HuH-7 (cell line): ENCODE measurements at regions not wholly inside any gene's neighbourhood (a gene's known extent, or its start where the extent isn't known, plus 50 kb on each side); places are given as distances from the start of the nearest gene placed in this dataset.

Experiments used
- DNase-seq: peaks from one replicate; pipeline ENCODE4 v3.0.0; 2011; ENCODE audit warnings: low spot score

GRCh38 chr18:40882468-40882867 lies 1072.6 kb upstream of the PIK3C3 start:
- no peak for DNase-seq

GRCh38 chr18:40878371-40878770 lies 1076.7 kb upstream of the PIK3C3 start:
- DNase-seq: no peak

- no peak for DNase-seq
These were observed 1077.9 kb upstream of the PIK3C3 start for GRCh38 chr18:40877096-40877495.

GRCh38 chr18:40875101-40875615 lies 1079.9 kb upstream of the PIK3C3 start:
- DNase-seq: no peak

- DNase-seq: no peak
These were observed 1080.8 kb upstream of the PIK3C3 start for GRCh38 chr18:40874233-40874632.

- no peak for DNase-seq
These were observed 1086.8 kb upstream of the PIK3C3 start for GRCh38 chr18:40868110-40868858.

- DNase-seq: no peak
These were observed 1087.6 kb upstream of the PIK3C3 start for GRCh38 chr18:40867459-40867858.

- no peak for DNase-seq
These were observed 1088.1 kb upstream of the PIK3C3 start for GRCh38 chr18:40866968-40867367.

GRCh38 chr18:40866013-40866645 lies 1088.9 kb upstream of the PIK3C3 start:
- no peak for DNase-seq

GRCh38 chr18:40864846-40865245 lies 1090.2 kb upstream of the PIK3C3 start:
- no peak for DNase-seq

GRCh38 chr18:40863801-40864200 lies 1091.2 kb upstream of the PIK3C3 start:
- DNase-seq: no peak

GRCh38 chr18:40860189-40860588 lies 1094.8 kb upstream of the PIK3C3 start:
- DNase-seq: no peak

- DNase-seq: no peak
These were observed 1099.4 kb upstream of the PIK3C3 start for GRCh38 chr18:40855661-40856060.

GRCh38 chr18:40852406-40852805 lies 1102.6 kb upstream of the PIK3C3 start:
- DNase-seq: no peak

- DNase-seq: no peak
These were observed 1104.0 kb upstream of the PIK3C3 start for GRCh38 chr18:40851014-40851429.

- no peak for DNase-seq
These were observed 1105.1 kb upstream of the PIK3C3 start for GRCh38 chr18:40849886-40850285.

GRCh38 chr18:40841467-40841866 lies 1113.6 kb upstream of the PIK3C3 start:
- no peak for DNase-seq

GRCh38 chr18:40841063-40841462 lies 1114.0 kb upstream of the PIK3C3 start:
- no peak for DNase-seq

- no peak for DNase-seq
These were observed 1122.7 kb upstream of the PIK3C3 start for GRCh38 chr18:40832362-40832761.

- DNase-seq: no peak
These were observed 1130.7 kb upstream of the PIK3C3 start for GRCh38 chr18:40824291-40824690.

- DNase-seq: no peak
These were observed 1133.3 kb upstream of the PIK3C3 start for GRCh38 chr18:40821596-40822243.

GRCh38 chr18:40812981-40813515 lies 1142.0 kb upstream of the PIK3C3 start:
- DNase-seq: no peak

GRCh38 chr18:40810372-40810771 lies 1144.7 kb upstream of the PIK3C3 start:
- no peak for DNase-seq
